BJ (cell line): ENCODE measurements at regions not wholly inside any gene's neighbourhood (a gene's known extent, or its start where the extent isn't known, plus 50 kb on each side); places are given as distances from the start of the nearest gene placed in this dataset.

ENCODE experiments used
- CTCF ChIA-PET: fragments of 350-600 bp; formaldehyde crosslinking; extraction: SDS; loops from one replicate; lab custom pipeline; 2021; ENCODE audit warnings: antibody characterized with exemption, inconsistent platforms; lab: Yijun Ruan, JAX
- POLR2A ChIA-PET: fragments of 300-600 bp; sonication (Branson Sonifier 250); formaldehyde crosslinking; extraction: SDS; loops from one replicate; lab custom pipeline; 2021; ENCODE audit warnings: antibody characterized with exemption; lab: Charles Lee
- DNase-seq: peaks from one replicate; pipeline ENCODE4 v3.0.0-alpha.2; 2011; ENCODE audit warnings: low read depth
- H3K27me3 ChIP-seq: 2 replicates; pipeline ENCODE4 v1.6.0; 2011; ENCODE audit warnings: low read length; ENCODE audit not compliant: control insufficient read depth, insufficient read depth
- H3K36me3 ChIP-seq: 2 replicates; pipeline ENCODE4 v1.5.1; 2011; ENCODE audit warnings: low read length; ENCODE audit not compliant: control insufficient read depth, insufficient read depth
- H3K4me3 ChIP-seq: 2 replicates; pipeline ENCODE4 v1.5.1; 2011; ENCODE audit warnings: low read depth, mild to moderate bottlenecking, control low read depth, low read length
- CTCF ChIP-seq: IDR thresholded peaks from 2 replicates; pipeline ENCODE4 v1.5.1; 2011; ENCODE audit warnings: low read depth, mild to moderate bottlenecking, control low read depth, inconsistent platforms, low read length, moderate library complexity; ENCODE audit not compliant: insufficient read depth

- CTCF ChIA-PET, result no interaction called here
- Histone ChIP-seq H3K36me3 (no peaks in the 10 kb centered on the region), H3K4me3 (no peak overlapping the region), H3K27me3 (no peaks in the 10 kb centered on the region)
- TF ChIP-seq CTCF, result no peak
- POLR2A ChIA-PET, result no interaction called here
- DNase-seq, result no peak
Measured at GRCh38 chr13:97559030-97559429, 125.1 kb downstream of the RAP2A start.

- H3K27me3 ChIP-seq, result no peaks in the 10 kb centered on the region
Measured at GRCh38 chr13:97559981-97560380, 126.0 kb downstream of the RAP2A start.

GRCh38 chr13:97561182-97561581, 127.2 kb downstream of the RAP2A start:
- no peak for TF ChIP-seq CTCF

More at GRCh38 chr13:97559981-97560380, 126.0 kb downstream of the RAP2A start:
- Histone ChIP-seq H3K4me3 (no peak overlapping the region), H3K36me3 (no peaks in the 10 kb centered on the region)
- no peak for DNase-seq
- CTCF ChIA-PET, result no interaction called here
- POLR2A ChIA-PET, result no interaction called here
- no peak for TF ChIP-seq CTCF

GRCh38 chr13:97562962-97563361, 129.0 kb downstream of the RAP2A start:
- peaks cover 1% of the 10 kb centered on the region; the same call in 1 of the 2 replicates for H3K27me3 ChIP-seq
- no peak for DNase-seq
- H3K4me3 ChIP-seq, result no peak overlapping the region
- TF ChIP-seq CTCF, result no peak
- no peaks in the 10 kb centered on the region for H3K36me3 ChIP-seq
- POLR2A ChIA-PET, result no interaction called here
- CTCF ChIA-PET, result no interaction called here

More at GRCh38 chr13:97561182-97561581, 127.2 kb downstream of the RAP2A start:
- Histone ChIP-seq H3K4me3 (no peak overlapping the region), H3K27me3 (no peaks in the 10 kb centered on the region), H3K36me3 (no peaks in the 10 kb centered on the region)
- ChIA-PET CTCF (no interaction called here), POLR2A (no interaction called here)
- no peak for DNase-seq

- TF ChIP-seq CTCF, result no peak
- CTCF ChIA-PET, result interaction anchor here (0.6 kb wide), 1 partner anchor 135 kb away, joined by 3 read pairs; no protein-coding TSS in a partner anchor
- DNase-seq, result no peak
- POLR2A ChIA-PET, result no interaction called here
- Histone ChIP-seq H3K27me3 (peaks cover 1% of the 10 kb centered on the region; the same call in 1 of the 2 replicates), H3K4me3 (no peak overlapping the region), H3K36me3 (no peaks in the 10 kb centered on the region)
Measured at GRCh38 chr13:97564956-97565355, 131.0 kb downstream of the RAP2A start.
